ENCODE measurements at regions not wholly inside any gene's neighbourhood (a gene's known extent, or its start where the extent isn't known, plus 50 kb on each side); places are given as distances from the start of the nearest gene placed in this dataset.

DNA sequence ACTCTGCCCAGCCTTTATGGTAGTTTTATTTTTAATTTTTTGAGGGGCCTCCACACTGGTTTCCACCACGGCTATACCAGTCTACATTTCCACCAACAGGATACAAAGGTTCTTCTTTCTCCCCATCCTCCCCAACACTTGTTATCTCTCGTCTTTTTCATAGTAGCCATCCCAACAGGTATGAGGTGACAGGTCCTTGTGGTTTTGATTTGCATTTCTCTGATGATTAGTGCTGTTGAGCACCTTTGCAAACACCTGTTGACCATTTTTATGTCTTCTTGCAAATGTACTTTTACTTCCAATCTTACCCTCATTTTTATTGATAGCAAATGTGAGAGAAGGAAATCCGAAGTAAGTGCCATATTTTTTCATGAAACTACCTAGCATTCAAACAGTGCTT lies 195.4 kb upstream of the PREP start:
- TF ChIP-seq, protein P1, sequence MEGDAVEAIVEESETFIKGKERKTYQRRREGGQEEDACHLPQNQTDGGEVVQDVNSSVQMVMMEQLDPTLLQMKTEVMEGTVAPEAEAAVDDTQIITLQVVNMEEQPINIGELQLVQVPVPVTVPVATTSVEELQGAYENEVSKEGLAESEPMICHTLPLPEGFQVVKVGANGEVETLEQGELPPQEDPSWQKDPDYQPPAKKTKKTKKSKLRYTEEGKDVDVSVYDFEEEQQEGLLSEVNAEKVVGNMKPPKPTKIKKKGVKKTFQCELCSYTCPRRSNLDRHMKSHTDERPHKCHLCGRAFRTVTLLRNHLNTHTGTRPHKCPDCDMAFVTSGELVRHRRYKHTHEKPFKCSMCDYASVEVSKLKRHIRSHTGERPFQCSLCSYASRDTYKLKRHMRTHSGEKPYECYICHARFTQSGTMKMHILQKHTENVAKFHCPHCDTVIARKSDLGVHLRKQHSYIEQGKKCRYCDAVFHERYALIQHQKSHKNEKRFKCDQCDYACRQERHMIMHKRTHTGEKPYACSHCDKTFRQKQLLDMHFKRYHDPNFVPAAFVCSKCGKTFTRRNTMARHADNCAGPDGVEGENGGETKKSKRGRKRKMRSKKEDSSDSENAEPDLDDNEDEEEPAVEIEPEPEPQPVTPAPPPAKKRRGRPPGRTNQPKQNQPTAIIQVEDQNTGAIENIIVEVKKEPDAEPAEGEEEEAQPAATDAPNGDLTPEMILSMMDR (IDR thresholded peaks at IDR 0.05): no peak
- no peak for TF ChIP-seq EP300 (IDR thresholded peaks at IDR 0.05)
- no peak for TF ChIP-seq POLR2A (IDR thresholded peaks at IDR 0.05)
